Muscle of arm (tissue), 1 donor: ENCODE measurements at regions not wholly inside any gene's neighbourhood (a gene's known extent, or its start where the extent isn't known, plus 50 kb on each side); places are given as distances from the start of the nearest gene placed in this dataset.
"Not testable (repeated sequence)": the region's sequence is repeated elsewhere in the genome, so short reads cannot be mapped to it uniquely, and the experiment has no call there.

Experiments
- DNase-seq: peaks from one replicate; pipeline ENCODE4 v3.0.0-alpha.2; 2013

- no peak for DNase-seq
Measured at GRCh38 chr5:119694284-119694683, 64.9 kb downstream of the FAM170A start.

GRCh38 chr5:119706049-119706448 is 76.7 kb downstream of the FAM170A start:
- no peak for DNase-seq

- no peak for DNase-seq
Measured at GRCh38 chr5:119708076-119708790, 78.9 kb downstream of the FAM170A start.

DNA sequence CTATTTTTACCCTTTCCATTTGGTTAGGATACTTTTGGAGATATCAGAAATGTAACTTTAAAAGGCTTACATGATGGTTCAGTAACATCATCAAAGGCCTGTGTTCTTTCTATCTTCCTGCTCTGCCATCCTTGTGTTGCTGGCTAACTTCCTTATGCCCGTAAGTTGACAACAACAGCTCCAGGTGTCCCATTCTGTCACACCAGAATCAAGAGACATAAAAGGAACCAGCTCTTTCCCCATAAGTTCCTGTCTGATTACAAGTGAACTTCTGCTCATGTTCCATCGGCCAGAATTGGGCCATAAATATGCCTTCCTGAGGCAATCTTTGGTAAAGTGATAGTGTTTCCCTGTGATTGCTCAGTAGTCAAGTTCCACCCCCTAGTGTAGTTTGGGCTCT is 92.4 kb downstream of the FAM170A start:
- no peak for DNase-seq

DNA sequence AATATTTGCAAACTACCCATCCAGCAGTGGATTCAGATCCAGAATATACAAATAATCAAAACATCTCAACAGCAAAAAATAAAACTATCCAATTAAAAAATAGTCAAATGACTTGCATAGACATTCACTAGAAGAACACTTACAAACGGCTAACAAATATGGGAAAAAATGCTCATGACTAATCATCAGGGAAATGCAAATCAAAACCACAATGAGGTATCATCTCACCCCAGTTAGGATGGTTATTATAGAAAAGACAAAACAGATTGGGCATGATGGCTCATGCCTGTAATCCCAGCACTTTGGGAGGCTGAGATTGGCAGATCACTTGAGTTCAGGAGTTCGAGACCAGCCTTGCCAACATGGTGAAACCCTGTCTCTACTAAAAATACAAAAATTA is 95.9 kb downstream of the FAM170A start:
- DNase-seq: not testable (repeated sequence)

DNA sequence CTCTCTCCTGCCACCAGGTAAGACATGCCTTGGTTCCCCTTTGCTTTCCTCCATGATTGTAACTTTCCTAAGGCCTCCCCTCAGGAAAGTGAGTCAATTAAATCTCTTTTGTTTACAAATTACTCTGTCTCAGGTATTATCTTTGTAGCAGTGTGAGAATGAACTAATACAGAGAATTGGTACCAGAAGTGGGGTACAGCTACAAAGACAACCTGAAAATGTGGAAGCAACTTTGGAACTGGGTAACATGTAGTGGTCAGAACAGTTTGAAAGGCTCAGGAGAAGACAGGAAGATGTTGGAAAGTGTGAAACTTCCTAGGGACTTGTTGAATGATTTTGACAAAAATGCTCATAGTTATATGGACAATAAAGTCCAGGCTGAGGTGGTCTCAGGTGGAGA is 97.2 kb downstream of the FAM170A start:
- no peak for DNase-seq

DNA sequence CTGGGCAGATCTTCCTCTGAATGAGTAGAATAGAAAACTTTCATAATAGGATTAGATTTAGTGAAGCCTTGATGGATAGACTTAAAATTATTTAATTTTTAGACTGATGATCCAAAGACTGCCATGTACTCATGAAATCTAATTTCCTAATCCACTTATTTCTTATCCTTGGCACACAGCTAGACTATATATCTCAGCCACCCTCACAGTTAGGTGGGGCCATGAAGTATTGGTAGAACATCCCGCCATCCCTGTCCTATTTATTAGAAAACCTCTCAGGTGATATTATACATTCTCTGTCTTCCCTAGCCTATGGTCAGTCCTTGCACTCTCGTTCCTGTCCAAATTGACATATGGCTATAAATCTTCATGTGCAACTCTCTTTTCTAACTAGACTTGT is 110.9 kb downstream of the FAM170A start:
- no peak for DNase-seq

DNA sequence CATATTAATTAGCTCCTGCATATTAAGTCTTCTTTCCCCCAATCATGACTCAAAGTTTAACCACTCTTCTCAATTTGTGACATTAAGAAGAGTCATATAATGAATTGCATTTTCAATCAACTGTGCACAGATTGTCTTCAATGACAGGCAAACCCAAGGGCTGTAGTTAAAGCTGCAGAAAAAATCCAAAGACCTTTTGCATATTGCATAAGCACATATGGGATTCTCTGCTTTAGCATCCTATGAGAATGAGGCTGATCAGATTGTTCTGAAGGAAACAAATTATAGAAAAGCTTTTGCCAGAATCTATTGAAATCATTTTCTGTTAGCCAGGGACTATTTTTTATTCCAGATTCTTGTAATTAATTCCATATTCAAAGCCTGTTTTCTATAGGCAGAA is 112.3 kb downstream of the FAM170A start:
- DNase-seq: no peak

DNA sequence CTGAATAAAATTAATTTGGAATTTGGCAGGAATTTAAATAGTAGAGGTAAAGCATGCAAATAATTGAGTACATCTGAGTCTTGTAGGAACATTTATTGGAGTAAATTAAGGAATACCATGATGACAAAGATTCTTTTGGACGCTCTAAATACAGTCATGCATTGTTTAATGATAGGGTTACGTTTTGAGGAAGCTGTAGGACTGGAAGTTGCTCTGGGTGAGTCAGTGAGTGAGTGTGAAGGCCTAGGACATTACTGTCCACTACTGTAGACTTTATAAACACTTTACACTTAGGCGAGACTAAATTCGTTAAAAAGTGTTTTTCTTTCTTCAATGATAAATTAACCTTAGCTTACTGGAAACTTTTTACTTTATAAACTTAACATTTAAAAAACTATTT is 113.0 kb downstream of the FAM170A start:
- no peak for DNase-seq

DNA sequence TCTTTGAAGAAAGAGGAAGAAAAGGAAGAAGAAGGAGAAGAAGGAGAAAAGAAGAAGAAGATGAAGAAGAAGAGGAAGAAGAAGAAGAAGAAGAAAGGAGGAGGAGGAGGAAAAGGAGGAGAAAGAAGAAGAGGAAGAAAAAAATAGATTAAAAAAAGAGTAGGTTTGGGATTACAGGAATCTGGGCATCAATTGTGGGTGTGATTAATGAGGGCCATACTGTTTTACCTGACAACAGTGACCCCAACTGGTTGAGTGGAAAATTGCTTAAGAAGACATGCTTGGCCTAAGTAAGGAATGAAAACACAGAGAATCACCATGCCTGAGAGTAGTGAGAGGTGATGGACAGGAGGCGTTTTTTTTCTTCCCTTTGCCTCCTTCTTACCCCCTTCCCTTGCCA is 114.6 kb downstream of the FAM170A start:
- DNase-seq: no peak

DNA sequence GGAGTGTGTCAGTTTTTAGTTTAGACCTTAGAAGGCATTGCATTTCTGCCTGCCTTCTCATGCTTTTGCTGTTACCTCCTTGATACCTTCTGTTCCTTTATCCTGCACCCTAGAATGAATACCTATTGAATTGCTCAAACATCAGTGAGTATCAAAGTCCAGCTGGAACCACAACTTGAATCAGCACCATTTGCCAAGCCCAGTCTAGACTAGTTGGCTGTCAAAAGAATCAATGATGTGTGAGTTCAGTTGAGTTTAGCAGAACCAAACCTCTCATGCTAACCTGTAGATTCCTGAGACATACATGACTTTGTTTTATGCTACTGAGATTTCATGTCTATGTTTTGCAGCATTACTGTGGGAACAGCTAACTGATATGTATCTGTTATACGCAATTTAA is 116.6 kb downstream of the FAM170A start:
- DNase-seq: no peak

DNA sequence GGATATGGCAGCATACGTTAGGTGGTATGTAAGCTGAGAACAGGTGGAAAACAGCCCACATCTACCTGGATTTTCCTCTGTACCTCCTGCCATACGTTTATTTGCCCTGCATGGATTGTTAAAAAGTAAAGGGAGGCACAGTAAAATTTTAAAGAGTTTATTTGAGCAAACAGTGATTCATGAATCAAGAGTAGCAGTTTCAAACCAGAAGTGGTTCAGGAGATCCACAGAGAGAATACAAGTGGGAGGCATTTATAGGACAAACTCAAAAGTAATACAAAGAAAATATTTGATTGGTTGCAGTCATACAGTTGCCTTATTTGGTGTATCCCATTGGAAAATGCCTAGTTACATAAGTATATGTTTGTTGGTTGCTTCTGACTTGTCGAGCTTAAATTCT is 117.6 kb downstream of the FAM170A start:
- no peak for DNase-seq

- DNase-seq: no peak
Measured at GRCh38 chr5:119750887-119751733, 121.8 kb downstream of the FAM170A start.

GRCh38 chr5:119751734-119752094 is 122.4 kb downstream of the FAM170A start:
- no peak for DNase-seq

- no peak for DNase-seq
Measured at GRCh38 chr5:119752921-119753886, 123.8 kb downstream of the FAM170A start.

- DNase-seq: not testable (repeated sequence)
Measured at GRCh38 chr5:119754825-119755224, 125.5 kb downstream of the FAM170A start.

GRCh38 chr5:119757276-119757675 is 127.9 kb downstream of the FAM170A start:
- no peak for DNase-seq

- not testable (repeated sequence) for DNase-seq
Measured at GRCh38 chr5:119769695-119770693, 140.6 kb downstream of the FAM170A start.

GRCh38 chr5:119780145-119780544 is 150.8 kb downstream of the FAM170A start:
- not testable (repeated sequence) for DNase-seq

GRCh38 chr5:119785057-119785456 is 155.7 kb downstream of the FAM170A start:
- no peak for DNase-seq
